ENCODE measurements at regions not wholly inside any gene's neighbourhood (a gene's known extent, or its start where the extent isn't known, plus 50 kb on each side); places are given as distances from the start of the nearest gene placed in this dataset.
"Not testable (repeated sequence)": the region's sequence is repeated elsewhere in the genome, so short reads cannot be mapped to it uniquely, and the experiment has no call there.

DNA sequence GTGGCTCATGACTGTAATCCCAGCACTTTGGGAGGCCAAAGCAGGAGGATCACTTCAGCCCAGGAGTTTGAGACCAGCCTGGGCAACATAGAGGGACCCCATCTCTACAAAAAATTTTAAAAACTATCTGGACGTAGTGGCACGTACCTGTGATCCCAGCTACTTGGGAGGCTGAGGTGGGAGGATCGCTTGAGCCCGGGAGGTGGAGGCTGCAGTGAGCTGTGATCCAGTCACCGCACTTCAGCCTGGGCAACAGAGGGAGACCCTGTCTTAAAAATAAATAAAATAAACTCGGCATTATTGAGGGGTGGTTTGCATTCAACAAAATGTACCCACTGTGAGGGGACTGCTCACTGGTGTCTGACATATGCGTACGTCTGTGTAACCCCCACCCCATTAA, 79.5 kb upstream of the GSE1 start:
- not testable (repeated sequence) for DNase-seq (ENCODE audit: low read depth in 2 of 2, low spot score in 1 of 2)

DNA sequence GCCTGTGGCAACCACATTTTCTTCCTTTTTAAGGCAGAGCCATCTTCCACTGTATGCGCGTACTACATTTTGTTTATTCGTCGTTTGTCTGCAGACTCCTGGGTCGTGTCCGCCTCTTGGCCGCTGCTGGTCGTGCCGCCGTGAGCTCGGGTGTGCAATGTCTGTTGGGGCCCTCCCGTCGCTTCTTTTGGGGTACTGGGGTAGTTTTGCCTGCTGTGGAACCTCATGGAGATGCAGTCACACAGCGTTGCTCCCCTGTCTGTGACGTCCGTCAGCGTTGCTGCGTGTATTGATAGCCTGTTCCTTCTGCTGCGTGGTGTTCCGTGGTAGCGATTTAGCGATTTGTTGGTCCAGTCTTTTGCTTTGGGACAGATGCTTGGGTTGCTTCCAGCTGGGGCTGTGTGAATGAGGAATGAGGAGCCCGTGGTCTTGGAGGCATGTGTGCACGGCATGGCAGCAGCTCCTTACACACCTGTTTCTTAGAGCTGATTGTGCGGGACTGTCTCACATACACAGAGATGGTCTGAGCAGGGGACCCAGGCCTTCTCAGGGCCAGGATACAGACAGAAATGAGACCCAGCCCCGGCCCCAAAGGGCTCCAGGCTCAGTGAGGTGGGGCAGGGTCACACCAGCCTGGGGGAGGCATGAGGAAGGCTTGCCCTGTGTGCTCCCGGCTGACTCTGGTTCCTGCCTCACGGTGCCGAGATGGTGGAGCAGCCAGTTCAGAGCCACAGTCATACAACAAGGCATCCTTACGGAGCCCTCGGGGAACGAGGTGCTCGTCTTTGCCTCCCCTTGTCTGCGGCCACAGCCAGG, 78.4 kb upstream of the GSE1 start:
- no peak for DNase-seq (ENCODE audit: low read depth in 2 of 2, low spot score in 1 of 2)

DNA sequence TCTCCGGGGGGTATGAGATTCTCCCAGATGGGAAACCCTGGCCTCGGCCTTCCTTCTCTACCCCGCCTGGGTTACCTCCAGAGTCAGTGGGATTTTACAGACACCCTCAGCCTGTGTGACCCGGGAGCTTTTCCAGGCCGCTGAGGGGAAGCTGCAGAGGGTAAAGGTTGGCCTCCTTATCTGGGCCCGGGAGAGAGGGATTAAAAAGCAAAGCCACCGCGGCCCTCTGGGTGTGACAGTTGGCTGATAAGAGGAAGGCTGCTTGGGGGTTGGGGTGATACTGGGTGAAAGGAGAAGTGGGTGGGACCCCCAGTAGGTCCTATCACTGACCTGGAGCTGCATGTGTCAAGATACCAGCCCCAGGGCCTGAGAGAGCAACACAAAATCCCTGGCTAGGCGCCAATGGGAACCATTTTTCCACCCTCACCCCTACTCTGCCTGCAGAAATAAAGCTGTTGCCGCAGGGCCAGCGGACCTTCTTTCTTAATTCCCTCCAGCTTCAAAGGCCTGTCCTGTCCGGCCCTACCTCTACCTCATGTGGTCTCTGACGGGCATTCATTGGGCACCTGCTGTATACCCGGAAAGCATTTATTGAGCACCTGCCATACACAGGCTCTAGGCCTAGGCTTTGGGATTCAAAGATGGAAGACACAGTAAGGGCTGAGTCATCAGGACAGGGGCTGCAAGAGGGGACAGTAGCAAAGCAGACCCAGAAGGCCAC, 77.6 kb upstream of the GSE1 start:
- no peak for DNase-seq (ENCODE audit: low read depth in 2 of 2, low spot score in 1 of 2)

DNA sequence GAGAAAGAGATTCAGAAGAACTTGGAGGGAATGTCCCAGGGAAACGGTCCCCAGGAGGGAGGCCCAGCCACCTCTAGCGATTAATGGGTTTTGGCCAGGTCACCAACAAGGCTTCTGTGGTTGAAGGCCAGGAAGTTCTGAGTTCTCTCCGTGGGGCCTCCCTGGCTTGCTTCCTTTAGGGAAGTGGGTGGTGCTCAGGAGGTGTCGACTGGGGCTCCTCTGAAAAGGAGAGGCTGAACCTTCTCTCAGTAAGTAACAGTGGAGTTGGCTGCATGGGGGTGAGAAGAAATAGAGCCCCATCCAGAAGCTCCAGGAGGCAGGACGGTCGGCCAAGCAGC, 77.1 kb upstream of the GSE1 start:
- DNase-seq (ENCODE audit: low read depth in 2 of 2, low spot score in 1 of 2): no peak

DNA sequence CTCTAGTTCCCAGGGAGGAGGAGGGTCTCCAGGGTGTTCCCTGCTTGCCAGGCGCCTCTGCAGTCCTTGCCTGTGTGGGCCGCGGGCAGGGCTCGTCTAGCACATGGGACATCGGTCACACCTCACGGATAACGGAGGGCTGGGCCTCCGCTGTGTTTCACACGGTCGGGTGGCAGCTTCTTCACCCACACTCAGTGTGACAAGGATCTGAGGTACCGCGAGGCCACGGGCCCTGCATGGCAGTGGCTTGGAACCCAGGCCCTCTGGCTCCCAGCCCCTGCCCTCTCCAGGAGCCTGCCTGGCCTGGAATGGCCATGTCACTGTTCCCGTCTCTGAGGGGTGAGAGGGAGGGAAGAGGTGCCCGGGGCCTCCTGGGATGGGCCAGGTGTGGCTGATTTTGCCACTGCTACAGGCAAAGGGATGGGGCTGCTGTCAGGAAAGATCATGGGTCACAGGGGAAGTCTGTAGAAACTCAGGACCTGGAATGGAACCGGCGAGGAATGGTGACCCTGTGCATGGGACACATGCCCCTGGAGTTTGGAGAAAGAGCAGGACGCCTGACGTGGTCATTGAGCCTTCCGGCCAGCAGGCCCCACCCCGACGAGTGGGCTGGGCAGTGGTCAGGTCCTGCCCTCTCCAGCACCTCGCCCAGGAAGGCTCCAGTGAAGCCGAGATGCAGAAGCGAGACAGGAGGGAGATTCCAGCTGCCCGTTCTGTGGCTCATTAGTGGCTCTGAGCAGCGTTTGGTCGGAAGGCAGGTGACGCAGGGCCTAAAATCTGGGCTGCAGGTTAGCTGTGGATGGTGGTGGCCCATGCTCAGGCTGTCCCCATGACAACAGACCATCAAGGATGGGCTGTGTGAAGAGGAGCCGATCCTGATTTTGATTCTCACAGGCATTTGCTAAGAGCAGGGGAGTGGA, 76.5 kb upstream of the GSE1 start:
- DNase-seq (ENCODE audit: low read depth in 2 of 2, low spot score in 1 of 2): no peak

DNA sequence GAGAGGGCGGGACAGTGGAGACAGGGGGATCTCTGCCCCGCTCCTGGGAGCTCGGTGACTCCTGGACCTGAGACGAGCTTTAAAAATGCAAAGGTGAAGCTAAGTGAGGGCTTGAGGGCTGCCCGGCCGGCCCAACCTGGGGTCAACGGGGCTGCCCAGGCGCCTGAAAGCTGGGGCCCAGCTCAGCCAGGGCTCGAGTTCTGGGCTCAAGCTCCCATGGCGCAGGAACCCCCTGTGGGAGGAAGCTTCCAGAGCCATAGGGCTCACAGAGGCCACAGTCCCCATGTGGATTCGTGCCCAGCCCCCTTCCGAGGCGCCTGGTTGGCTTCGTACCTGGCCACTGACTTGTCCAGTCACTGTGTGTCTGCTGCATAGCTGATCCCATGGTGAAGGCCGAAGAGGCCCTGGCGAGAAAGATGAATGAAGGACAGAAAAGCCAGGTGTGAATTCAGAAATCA, 75.8 kb upstream of the GSE1 start:
- no peak for DNase-seq (ENCODE audit: low read depth in 2 of 2, low spot score in 1 of 2)

DNA sequence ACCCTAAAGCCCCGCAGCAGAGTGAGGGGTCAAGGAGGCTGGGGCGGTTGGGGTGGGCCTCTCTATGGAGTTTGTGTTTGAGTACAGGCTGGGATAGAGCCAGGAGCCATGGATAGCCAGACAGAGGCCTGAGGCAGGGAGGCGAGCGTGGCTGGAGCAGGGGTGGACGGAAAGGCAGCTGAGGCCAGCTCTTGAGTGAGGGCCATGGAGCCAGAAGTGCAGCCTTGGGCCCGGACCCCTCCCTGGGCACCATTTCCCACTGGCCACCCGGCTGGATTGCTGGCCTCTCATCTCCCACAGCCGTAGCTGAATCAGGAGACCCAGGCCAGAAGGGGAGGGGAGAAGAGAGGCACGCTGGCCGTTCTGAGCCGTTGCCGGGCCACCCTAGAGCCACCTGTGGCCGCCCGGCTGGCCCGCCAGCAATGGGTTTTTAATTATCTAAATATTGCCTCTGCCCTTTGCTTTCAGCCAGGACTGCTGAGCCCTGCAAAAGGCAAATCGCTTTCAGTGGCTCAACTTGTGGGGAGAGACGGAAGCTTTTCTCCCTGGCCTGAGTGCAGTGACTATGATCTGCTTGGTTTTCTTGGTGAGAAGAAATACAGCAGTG, 75.2 kb upstream of the GSE1 start:
- DNase-seq (ENCODE audit: low read depth in 2 of 2, low spot score in 1 of 2): no peak

DNA sequence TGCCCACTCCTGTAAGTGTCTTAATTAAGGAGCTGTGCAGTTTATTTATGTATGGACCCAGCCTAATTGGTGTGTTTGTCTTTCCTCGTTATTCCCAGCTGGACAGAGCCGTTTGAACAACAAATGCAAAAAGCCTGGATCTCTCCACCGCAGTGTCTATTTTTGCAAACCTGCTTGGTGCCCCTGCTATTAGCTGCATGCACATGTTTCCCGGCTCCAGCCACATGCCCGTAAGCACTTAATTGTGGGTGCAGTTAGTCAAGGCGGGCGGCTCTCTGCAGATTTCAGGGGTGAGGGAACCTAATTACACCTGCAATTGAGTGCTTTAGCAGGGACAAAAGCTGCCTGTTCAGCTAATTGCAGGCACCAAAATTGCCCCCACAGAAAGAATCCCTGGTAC, 74.0 kb upstream of the GSE1 start:
- no peak for DNase-seq (ENCODE audit: low read depth in 2 of 2, low spot score in 1 of 2)

DNA sequence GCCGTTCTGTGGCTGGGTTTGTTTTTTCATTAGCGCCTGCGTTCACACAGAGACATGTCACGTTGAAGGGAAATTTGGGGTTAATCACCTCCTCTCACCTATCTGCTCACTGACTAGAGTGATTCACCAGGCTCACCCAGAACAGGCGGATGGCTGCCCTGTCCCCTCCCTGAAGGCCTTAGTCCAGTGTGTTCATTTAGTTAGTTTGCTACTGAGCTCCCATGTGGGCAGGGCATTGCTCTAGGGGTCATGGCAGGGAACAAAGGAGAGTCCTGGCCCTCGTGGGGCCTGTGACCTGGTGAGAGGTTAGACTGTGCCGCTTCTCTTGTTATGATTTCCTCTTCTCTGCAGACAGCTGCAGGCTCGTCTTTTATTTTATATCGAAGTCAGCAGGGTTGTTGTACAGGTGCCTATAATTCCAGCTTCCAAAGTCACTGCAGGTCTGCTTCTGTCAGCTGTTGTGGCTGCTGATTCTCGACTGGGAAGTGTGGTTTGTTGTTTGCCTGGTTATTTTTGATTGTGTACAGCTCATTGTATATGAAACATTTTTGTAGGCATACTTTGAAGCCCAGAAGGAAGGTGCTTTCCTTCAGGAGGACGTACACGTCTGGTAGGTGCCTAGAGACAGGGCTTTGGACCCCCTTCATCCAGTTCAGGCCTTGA, 73.4 kb upstream of the GSE1 start:
- no peak for DNase-seq (ENCODE audit: low read depth in 2 of 2, low spot score in 1 of 2)

DNA sequence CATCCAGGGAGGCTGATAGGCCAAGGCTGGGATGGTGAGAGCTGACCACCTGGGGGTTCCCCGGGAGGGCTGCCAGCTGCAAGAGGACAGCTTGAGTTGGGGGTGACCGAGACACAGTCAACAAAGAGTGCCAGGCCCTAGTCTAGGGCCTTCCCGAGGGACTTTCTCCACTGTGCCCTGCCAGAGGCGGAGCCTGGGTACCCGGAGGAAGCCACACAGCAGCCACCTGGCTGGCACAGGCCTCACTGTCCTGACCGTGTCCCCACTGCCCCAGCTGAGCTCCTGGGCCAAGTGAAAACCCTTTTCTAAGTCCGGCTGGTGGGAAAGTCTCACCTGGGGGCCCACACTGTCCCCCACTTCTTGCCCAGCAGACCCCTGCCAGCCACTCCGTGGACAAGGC, 71.9 kb upstream of the GSE1 start:
- DNase-seq (ENCODE audit: low read depth in 2 of 2, low spot score in 1 of 2): no peak

DNA sequence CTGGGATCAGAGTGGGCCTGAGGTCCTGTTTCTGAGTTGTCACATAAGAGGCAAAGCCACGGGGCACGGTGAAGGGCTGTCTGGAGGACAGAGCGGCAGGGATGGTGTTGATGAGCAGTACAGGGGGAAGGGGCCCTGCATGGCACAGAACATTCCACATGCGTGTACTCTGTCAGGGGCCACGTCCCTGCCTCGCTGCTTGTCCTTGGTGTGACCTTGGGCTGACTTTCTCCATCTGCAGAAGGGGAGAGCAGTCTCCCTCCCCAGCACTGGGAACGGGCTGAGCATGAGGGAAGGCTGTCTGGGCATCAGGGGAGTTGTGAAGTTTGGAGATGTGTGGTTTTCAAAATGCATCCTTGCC, 71.5 kb upstream of the GSE1 start:
- DNase-seq (ENCODE audit: low read depth in 2 of 2, low spot score in 1 of 2): no peak

DNA sequence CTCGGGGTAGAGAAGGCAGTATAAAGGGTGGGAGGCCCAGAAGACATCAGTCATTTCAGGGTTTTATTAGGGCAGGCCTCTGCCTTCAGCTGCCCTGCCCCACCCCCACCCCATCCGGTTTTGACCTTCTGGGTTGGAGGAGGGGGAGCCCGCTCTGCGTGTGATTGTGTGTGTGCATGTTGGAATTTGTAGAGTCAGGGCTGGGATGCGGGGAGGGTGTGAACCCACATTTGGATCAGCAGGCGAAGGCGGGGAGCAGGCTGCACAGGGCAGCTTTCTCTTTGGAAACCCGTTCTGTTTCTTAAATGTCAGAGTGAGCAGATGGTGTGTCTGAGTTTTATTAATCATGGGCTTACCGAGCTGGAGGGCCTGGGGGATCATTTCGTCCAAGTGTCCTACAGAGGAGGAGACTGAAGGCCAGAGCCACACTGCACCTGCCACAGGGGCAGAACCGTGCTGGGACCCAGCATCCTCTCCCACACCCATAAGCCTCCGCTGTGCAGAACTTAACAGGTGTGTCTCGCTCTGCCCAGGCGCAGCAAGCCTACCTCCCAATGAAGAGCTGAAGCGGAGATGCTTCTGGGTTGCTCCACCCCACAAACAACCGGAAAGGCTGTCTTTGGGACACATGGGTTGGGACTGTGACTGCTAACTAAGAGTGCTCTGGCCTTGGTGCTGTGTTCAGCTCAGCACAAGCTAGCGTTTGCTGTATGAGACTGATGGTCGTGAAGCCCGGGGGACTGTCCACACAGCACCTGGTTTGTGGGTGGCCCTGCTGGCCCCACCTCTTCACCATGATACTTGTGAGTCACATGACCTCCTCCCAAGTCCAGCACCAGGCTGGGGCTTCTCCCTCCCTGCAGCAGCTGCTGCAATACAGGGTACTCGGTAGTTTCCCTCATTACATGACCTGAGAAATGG, 70.9 kb upstream of the GSE1 start:
- no peak for DNase-seq (ENCODE audit: low read depth in 2 of 2, low spot score in 1 of 2)

DNA sequence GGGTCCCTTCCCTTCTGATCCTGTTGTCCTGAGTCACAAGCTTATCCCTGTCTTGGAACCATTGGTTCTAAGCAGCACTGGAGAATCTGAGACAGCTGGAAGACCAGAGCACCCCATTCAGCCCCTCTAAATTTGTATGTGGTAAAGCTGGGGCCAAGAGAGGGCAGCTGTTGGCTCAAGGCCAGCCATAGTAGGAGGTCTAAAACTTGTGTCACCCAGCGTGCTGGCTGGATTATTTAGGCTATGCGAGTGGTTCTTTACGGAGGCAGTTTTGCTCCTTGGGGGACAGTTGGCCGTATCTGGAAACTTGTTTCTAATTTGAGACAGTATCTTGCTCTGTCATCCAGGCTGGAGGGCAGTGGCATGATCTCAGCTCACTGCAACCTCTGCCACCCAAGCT, 69.6 kb upstream of the GSE1 start:
- no peak for DNase-seq (ENCODE audit: low read depth in 2 of 2, low spot score in 1 of 2)

DNA sequence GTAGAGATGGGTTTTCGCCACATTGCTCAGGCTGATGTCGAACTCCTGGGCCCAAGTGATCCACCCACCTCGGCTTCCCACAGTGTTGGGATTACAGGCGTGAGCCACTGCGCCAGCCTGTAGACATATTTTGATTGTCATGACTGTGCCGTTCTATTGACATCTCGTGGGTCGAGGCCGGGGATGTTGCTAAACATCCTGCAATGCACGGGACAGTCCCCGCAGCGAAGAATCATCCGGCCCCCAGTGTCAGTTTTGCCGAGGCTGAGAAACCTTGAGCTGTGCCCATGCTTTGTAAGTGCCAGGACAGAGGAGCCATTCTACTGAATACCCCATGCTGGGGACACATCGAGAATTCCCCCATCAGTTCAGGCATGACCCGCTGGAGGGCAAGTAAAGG, 69.1 kb upstream of the GSE1 start:
- no peak for DNase-seq (ENCODE audit: low read depth in 2 of 2, low spot score in 1 of 2)

DNA sequence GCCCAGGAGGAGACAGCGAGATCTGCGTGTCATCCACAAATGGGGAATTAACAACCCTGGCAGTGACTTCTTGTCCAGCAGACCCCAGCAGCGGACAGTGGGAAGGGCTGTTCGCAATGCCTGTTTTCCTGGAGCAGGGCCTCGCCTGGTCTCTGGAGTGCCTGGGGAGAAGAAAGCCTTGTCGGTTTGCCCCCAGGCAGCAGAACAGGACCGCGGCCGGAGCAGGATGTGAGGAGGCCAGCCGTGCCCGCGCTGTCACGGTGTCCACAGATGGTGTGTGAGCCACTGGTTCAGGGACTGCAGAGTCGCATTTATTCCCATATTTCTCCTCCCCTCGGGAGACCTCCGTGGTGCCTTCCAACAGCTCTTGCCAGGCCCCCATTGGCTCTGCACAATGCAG, 68.5 kb upstream of the GSE1 start:
- DNase-seq (ENCODE audit: low read depth in 2 of 2, low spot score in 1 of 2): no peak

DNA sequence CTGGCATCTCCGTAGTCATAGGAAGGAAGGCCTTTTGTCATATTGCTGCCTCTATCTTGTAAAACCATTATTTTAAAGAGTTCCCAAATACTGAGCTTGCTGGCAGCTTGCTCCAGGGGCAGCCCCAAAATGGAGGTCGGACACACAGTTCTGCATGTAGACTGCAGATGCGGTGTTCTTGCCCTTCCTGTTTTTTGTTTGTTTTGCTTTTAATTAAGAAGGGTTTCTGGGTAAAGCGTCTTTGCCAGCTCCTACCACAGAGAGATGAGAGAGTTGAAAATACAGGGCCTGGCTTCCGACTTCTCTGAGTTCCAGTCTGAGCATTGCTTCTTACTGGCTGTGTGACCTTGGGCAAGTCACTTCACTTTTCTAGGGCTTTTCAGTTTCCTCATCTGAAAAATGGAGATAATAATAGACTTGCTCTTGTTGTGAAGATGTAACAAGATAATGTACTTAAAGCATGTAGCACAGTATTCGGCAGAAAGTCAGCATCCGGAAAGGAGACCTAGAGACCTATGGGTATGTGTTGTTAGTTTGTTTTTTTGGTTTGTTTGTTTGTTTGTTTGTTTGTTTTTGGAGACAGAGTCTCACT, 67.8 kb upstream of the GSE1 start:
- no peak for DNase-seq (ENCODE audit: low read depth in 2 of 2, low spot score in 1 of 2)

DNA sequence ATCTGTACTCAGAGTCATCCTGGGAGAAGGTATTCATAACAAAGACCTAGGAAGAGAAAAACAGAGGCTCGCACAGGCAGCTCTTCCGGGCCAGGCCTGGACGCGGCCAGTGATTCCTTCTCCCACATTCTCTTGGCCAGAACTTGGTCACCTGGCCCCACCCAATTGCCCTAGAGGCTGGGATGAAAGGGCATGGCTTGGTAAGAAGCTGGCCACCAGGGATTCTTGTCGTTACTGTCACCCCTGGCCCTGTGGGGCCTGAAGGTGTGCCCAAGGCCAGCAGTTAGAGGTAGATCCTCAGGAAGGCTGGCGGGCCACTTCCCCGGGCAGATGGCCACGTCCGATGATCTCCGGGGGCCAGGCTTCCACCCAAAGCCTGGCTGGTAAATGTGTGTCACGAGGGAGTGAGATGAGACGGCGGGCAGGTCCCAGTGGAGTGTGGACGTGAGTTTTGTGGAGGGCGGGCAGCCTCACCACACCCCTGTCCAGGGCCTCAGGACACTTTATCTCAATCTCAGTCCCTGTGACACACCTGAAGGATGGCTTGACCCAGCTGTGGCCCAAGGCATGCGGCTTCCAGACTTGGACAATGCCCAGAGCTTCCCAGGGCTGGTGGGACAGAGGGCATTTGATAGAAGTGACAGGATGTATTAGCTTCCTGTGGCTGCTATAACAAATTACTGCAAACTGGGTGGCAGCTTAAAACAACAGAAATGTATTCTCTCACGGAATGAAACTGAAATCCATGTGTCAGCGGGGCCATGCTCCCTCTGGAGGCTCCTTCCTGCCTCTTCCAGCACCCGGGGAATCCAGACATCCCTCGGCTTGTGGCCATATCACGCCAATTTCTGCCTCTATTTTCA, 66.3 kb upstream of the GSE1 start:
- DNase-seq (ENCODE audit: low read depth in 2 of 2, low spot score in 1 of 2): no peak

DNA sequence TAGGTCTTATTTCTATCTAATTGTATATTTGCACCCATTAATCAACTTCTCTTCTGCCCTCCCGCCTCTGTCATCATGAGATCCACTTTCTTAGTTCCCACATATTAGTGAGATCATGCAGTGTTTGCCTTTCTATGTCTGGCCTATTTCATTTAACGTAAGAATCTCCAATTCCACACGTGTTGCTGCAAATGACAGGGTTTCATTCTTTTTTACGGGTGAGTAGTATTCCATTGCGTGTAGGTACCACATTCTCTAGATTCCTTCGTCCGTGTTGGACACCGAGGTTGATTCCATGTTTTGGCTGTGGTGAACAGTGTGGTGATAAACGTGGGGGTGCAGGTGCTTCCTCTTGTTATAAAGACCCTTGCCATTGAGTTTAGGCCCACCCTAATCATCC, 64.7 kb upstream of the GSE1 start:
- DNase-seq (ENCODE audit: low read depth in 2 of 2, low spot score in 1 of 2): no peak

Data from stimulated activated CD8-positive, alpha-beta memory T cell treated with anti-CD3 and anti-CD28 coated beads, Interleukin-4, amount 100 ng/mL, for 4 hours (primary cell).